ENCODE measurements at regions not wholly inside any gene's neighbourhood (a gene's known extent, or its start where the extent isn't known, plus 50 kb on each side); places are given as distances from the start of the nearest gene placed in this dataset.
"Not testable (repeated sequence)": the region's sequence is repeated elsewhere in the genome, so short reads cannot be mapped to it uniquely, and the experiment has no call there.

DNA sequence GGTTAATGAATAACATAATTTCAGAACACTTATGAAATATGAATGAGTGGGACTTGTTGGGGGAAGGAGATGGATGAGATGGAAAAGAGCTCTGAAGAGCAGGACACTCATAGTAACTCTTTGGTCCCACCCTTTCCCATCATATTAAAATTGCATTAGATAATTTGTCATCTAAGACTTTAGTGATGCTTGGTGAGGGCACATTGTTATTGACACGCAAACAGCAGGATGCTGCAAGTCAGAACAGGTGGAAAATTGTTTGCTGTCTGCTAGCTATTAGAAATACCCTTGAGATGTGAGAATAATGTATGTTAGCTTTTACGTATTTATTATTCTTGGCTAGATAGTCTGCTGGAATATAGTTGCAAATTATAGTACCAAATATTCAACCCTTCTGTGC, 75.7 kb downstream of the TANC2 start (continued):
- TF ChIP-seq ZNF512 (CRISPR knock-in tag; IDR thresholded peaks at IDR 0.05; ENCODE audit: borderline replicate concordance) = no peak

DNA sequence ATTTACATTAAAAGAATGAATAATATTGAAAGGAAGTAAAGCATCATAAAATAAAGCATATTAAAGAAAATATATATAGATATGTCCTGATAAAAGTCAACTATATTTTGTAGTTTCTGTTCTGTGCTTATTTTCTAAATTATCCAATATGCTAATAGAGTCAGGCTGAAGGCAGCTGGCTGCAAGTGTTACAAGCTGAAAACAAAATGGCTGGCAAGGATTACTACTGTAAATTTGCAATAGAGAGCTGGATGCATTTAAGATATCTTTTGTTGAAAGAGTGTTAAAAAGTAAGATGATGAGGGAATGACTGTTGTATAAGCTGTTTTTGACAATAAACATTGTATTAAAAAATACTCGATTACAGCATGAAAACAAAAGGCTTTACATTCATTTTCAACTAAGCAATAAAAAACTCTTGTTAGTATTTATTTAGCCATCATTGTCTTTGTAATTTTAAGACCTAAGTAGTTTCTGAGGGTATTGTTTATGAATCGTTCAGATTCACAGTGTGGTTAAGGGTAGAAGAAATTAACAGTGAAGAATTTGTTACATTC, 76.3 kb downstream of the TANC2 start:
- ChIA-PET CTCF (no interaction called here), POLR2A (no interaction called here)
- TF ChIP-seq KAT7 (CRISPR knock-in tag; IDR thresholded peaks at IDR 0.05; ENCODE audit: borderline replicate concordance) = no peak
- TF ChIP-seq ZNF416 (CRISPR knock-in tag; IDR thresholded peaks at IDR 0.05) = no peak
- TF ChIP-seq ATF1 (CRISPR knock-in tag; IDR thresholded peaks at IDR 0.05) = no peak
- no peak for TF ChIP-seq CTCF (IDR thresholded peaks at IDR 0.05)
- TF ChIP-seq AFF4 (CRISPR knock-in tag; IDR thresholded peaks at IDR 0.05; ENCODE audit: borderline replicate concordance) = no peak
- TF ChIP-seq, protein P1, sequence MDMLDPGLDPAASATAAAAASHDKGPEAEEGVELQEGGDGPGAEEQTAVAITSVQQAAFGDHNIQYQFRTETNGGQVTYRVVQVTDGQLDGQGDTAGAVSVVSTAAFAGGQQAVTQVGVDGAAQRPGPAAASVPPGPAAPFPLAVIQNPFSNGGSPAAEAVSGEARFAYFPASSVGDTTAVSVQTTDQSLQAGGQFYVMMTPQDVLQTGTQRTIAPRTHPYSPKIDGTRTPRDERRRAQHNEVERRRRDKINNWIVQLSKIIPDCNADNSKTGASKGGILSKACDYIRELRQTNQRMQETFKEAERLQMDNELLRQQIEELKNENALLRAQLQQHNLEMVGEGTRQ (CRISPR knock-in tag; IDR thresholded peaks at IDR 0.05) = no peak
- TF ChIP-seq, protein P2, sequence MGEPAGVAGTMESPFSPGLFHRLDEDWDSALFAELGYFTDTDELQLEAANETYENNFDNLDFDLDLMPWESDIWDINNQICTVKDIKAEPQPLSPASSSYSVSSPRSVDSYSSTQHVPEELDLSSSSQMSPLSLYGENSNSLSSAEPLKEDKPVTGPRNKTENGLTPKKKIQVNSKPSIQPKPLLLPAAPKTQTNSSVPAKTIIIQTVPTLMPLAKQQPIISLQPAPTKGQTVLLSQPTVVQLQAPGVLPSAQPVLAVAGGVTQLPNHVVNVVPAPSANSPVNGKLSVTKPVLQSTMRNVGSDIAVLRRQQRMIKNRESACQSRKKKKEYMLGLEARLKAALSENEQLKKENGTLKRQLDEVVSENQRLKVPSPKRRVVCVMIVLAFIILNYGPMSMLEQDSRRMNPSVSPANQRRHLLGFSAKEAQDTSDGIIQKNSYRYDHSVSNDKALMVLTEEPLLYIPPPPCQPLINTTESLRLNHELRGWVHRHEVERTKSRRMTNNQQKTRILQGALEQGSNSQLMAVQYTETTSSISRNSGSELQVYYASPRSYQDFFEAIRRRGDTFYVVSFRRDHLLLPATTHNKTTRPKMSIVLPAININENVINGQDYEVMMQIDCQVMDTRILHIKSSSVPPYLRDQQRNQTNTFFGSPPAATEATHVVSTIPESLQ (CRISPR knock-in tag; IDR thresholded peaks at IDR 0.05) = no peak
- TF ChIP-seq, protein P3, sequence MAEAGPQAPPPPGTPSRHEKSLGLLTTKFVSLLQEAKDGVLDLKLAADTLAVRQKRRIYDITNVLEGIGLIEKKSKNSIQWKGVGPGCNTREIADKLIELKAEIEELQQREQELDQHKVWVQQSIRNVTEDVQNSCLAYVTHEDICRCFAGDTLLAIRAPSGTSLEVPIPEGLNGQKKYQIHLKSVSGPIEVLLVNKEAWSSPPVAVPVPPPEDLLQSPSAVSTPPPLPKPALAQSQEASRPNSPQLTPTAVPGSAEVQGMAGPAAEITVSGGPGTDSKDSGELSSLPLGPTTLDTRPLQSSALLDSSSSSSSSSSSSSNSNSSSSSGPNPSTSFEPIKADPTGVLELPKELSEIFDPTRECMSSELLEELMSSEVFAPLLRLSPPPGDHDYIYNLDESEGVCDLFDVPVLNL (CRISPR knock-in tag; IDR thresholded peaks at IDR 0.05; ENCODE audit: borderline replicate concordance, low read depth) = no peak
- no peak for TF ChIP-seq CBFB (CRISPR knock-in tag; IDR thresholded peaks at IDR 0.05; ENCODE audit: low read depth)
- TF ChIP-seq MXD4 (CRISPR knock-in tag; IDR thresholded peaks at IDR 0.05; ENCODE audit: borderline replicate concordance) = no peak
- no peak for TF ChIP-seq IRF2 (CRISPR knock-in tag; IDR thresholded peaks at IDR 0.05; ENCODE audit: borderline replicate concordance, low read depth)
- TF ChIP-seq USF1 (CRISPR knock-in tag; IDR thresholded peaks at IDR 0.05) = no peak
- TF ChIP-seq TEAD4 (CRISPR knock-in tag; IDR thresholded peaks at IDR 0.05) = no peak
- no peak overlapping the region for H3K27ac Mint-ChIP-seq
- H3K9me3 Mint-ChIP-seq = no peaks in the 10 kb centered on the region
- H3K4me1 Mint-ChIP-seq = peaks cover 37% of the 10 kb centered on the region
- H3K27me3 Mint-ChIP-seq (ENCODE audit: low read depth) = no peaks in the 10 kb centered on the region
- DNase-seq (ENCODE audit: low spot score) = no peak
- no peaks in the 10 kb centered on the region for H3K36me3 Mint-ChIP-seq
- H3K4me3 Mint-ChIP-seq = no peak overlapping the region
- ATAC-seq = no peak

- H3K4me1 Mint-ChIP-seq; H3K27ac Mint-ChIP-seq; H3K36me3 Mint-ChIP-seq; ATAC-seq; H3K4me3 Mint-ChIP-seq; H3K9me3 Mint-ChIP-seq; DNase-seq (ENCODE audit: low spot score); POLR2A ChIA-PET; H3K27me3 Mint-ChIP-seq (ENCODE audit: low read depth): not testable (repeated sequence)
- CTCF ChIA-PET = interaction anchor here (0.6 kb wide), 1 partner anchor 711 kb away, joined by 3 read pairs; no protein-coding TSS in a partner anchor
These were observed 91.5 kb downstream of the TANC2 start for GRCh38 chr17:63057560-63057959.

All from WTC11 (cell line).